GM23338 (cell line): ENCODE measurements at regions not wholly inside any gene's neighbourhood (a gene's known extent, or its start where the extent isn't known, plus 50 kb on each side); places are given as distances from the start of the nearest gene placed in this dataset.

ENCODE experiments used
- ATAC-seq: fragments of 200-7000 bp; cut with Tn5 transposase; 3 replicates; pipeline ENCODE4 v1.9.1; 2020
- DNase-seq: peaks from one replicate; pipeline ENCODE4 v3.0.0-alpha.2; 2015; ENCODE audit warnings: low spot score
- H2AFZ ChIP-seq: fragments of 200-600 bp; sonication (generic); 2 replicates; pipeline ENCODE4 v1.8.0; 2016; ENCODE audit warnings: antibody characterized with exemption, mild to moderate bottlenecking, moderate library complexity
- H3F3A ChIP-seq: fragments of 200-600 bp; sonication (generic); replicated peaks from 2 replicates; pipeline ENCODE4 v1.8.0; 2017; ENCODE audit warnings: antibody characterized with exemption, mixed run types, low read depth
- H3K27ac ChIP-seq: fragments of 200-600 bp; sonication (generic); 2 replicates; pipeline ENCODE4 v1.6.1; 2016; ENCODE audit warnings: low read depth
- H3K27me3 ChIP-seq: fragments of 200-600 bp; sonication (generic); 2 replicates; pipeline ENCODE4 v1.8.0; 2016; ENCODE audit warnings: mild to moderate bottlenecking, mixed run types, moderate library complexity; ENCODE audit not compliant: insufficient read depth
- H3K36me3 ChIP-seq: fragments of 200-600 bp; sonication (generic); 2 replicates; pipeline ENCODE4 v1.8.0; 2016; ENCODE audit warnings: mild to moderate bottlenecking; ENCODE audit not compliant: insufficient read depth
- H3K4me1 ChIP-seq: fragments of 200-600 bp; sonication (generic); 2 replicates; pipeline ENCODE4 v1.8.0; 2016; ENCODE audit warnings: mild to moderate bottlenecking, moderate library complexity; ENCODE audit not compliant: insufficient read depth
- H3K4me2 ChIP-seq: fragments of 200-600 bp; sonication (generic); 2 replicates; pipeline ENCODE4 v1.7.1; 2017; ENCODE audit warnings: mixed run types
- H3K4me3 ChIP-seq: fragments of 200-600 bp; sonication (generic); 2 replicates; pipeline ENCODE4 v1.6.1; 2016; ENCODE audit warnings: mixed run types
- H3K79me2 ChIP-seq: fragments of 200-600 bp; sonication (generic); replicated peaks from 2 replicates; pipeline ENCODE4 v1.8.0; 2017; ENCODE audit warnings: mild to moderate bottlenecking; ENCODE audit not compliant: insufficient read depth
- H3K9me2 ChIP-seq: fragments of 200-600 bp; sonication (generic); 2 replicates; pipeline ENCODE4 v1.8.0; 2017; ENCODE audit not compliant: insufficient read depth
- H4K20me1 ChIP-seq: fragments of 200-600 bp; sonication (generic); replicated peaks from 2 replicates; pipeline ENCODE4 v1.8.0; 2017; ENCODE audit warnings: mild to moderate bottlenecking; ENCODE audit not compliant: insufficient read depth
- H3K27ac Mint-ChIP-seq: 2 replicates; pipeline ENCODE4 v1.8.0; 2020; ENCODE audit warnings: inconsistent platforms, mild to moderate bottlenecking, moderate library complexity, mixed read lengths
- H3K27me3 Mint-ChIP-seq: 3 replicates; pipeline ENCODE4 v1.8.0; 2022; ENCODE audit warnings: low read depth, mild to moderate bottlenecking, moderate library complexity, mixed read lengths, inconsistent platforms; ENCODE audit not compliant: insufficient read depth, poor library complexity
- H3K36me3 Mint-ChIP-seq: 3 replicates; pipeline ENCODE4 v1.8.0; 2021; ENCODE audit warnings: low read depth, mild to moderate bottlenecking, inconsistent platforms, moderate library complexity, mixed read lengths
- H3K4me1 Mint-ChIP-seq: 3 replicates; pipeline ENCODE4 v1.8.0; 2020; ENCODE audit warnings: mild to moderate bottlenecking, inconsistent platforms, mixed read lengths
- H3K4me3 Mint-ChIP-seq: 3 replicates; pipeline ENCODE4 v1.8.0; 2021; ENCODE audit warnings: moderate library complexity, mild to moderate bottlenecking, inconsistent platforms, mixed read lengths
- H3K9me3 Mint-ChIP-seq: 3 replicates; pipeline ENCODE4 v1.8.0; 2020; ENCODE audit warnings: moderate library complexity, mild to moderate bottlenecking, inconsistent platforms, mixed read lengths
- EZH2 ChIP-seq: fragments of 200-600 bp; sonication (generic); IDR thresholded peaks from one replicate; pipeline ENCODE4 v1.8.0; 2017; ENCODE audit warnings: antibody characterized with exemption, mild to moderate bottlenecking, low read depth; ENCODE audit not compliant: unreplicated experiment
- EZH2phosphoT487 ChIP-seq: fragments of 200-600 bp; sonication (generic); IDR thresholded peaks from one replicate; pipeline ENCODE4 v1.8.1; 2018; ENCODE audit warnings: antibody characterized with exemption; ENCODE audit not compliant: unreplicated experiment
- POLR2AphosphoS5 ChIP-seq: IDR thresholded peaks from 2 replicates; pipeline ENCODE4 v1.6.1; 2016; ENCODE audit warnings: antibody characterized with exemption, low read depth
- REST ChIP-seq: IDR thresholded peaks from one replicate; pipeline ENCODE4 v1.6.1; 2018; ENCODE audit warnings: antibody characterized with exemption; ENCODE audit not compliant: unreplicated experiment
- ZNF331 ChIP-seq: fragments of 250-450 bp; sonication (Bioruptor Pico); IDR thresholded peaks from 2 replicates; pipeline ENCODE4 v1.5.0; 2020; ENCODE audit warnings: low read depth, mild to moderate bottlenecking, moderate library complexity
- TF ChIP-seq, protein P1 (sequence below): fragments of 250-450 bp; sonication (Bioruptor Pico); IDR thresholded peaks from 2 replicates; pipeline ENCODE4 v1.5.0; 2020; ENCODE audit warnings: mild to moderate bottlenecking, moderate library complexity

- Histone ChIP-seq H3K27ac (no peak overlapping the region), H3K4me1 (no peaks in the 10 kb centered on the region), H4K20me1 (no peaks in the 10 kb centered on the region), H2AFZ (no peak overlapping the region), H3K4me3 (no peak overlapping the region), H3K36me3 (no peaks in the 10 kb centered on the region), H3K79me2 (no peaks in the 10 kb centered on the region), H3K9me2 (peaks cover 6% of the 10 kb centered on the region), H3K27me3 (no peaks in the 10 kb centered on the region), H3F3A (no peaks in the 10 kb centered on the region), H3K4me2 (no peak overlapping the region)
- Mint-ChIP-seq H3K4me1 (peaks cover 7% of the 10 kb centered on the region), H3K4me3 (no peak overlapping the region), H3K36me3 (0 out of 3 replicates have a peak, but pooled peaks cover 5% of the 10 kb centered on the region), H3K9me3 (peaks cover 12% of the 10 kb centered on the region), H3K27me3 (peaks cover 7% of the 10 kb centered on the region), H3K27ac (no peak overlapping the region)
- ATAC-seq (no peak), DNase-seq (no peak)
- TF ChIP-seq EZH2phosphoT487 (no peak), REST (no peak), POLR2AphosphoS5 (no peak), EZH2 (no peak), ZNF331 (CRISPR knock-in tag) (no peak)
- TF ChIP-seq, protein P1, sequence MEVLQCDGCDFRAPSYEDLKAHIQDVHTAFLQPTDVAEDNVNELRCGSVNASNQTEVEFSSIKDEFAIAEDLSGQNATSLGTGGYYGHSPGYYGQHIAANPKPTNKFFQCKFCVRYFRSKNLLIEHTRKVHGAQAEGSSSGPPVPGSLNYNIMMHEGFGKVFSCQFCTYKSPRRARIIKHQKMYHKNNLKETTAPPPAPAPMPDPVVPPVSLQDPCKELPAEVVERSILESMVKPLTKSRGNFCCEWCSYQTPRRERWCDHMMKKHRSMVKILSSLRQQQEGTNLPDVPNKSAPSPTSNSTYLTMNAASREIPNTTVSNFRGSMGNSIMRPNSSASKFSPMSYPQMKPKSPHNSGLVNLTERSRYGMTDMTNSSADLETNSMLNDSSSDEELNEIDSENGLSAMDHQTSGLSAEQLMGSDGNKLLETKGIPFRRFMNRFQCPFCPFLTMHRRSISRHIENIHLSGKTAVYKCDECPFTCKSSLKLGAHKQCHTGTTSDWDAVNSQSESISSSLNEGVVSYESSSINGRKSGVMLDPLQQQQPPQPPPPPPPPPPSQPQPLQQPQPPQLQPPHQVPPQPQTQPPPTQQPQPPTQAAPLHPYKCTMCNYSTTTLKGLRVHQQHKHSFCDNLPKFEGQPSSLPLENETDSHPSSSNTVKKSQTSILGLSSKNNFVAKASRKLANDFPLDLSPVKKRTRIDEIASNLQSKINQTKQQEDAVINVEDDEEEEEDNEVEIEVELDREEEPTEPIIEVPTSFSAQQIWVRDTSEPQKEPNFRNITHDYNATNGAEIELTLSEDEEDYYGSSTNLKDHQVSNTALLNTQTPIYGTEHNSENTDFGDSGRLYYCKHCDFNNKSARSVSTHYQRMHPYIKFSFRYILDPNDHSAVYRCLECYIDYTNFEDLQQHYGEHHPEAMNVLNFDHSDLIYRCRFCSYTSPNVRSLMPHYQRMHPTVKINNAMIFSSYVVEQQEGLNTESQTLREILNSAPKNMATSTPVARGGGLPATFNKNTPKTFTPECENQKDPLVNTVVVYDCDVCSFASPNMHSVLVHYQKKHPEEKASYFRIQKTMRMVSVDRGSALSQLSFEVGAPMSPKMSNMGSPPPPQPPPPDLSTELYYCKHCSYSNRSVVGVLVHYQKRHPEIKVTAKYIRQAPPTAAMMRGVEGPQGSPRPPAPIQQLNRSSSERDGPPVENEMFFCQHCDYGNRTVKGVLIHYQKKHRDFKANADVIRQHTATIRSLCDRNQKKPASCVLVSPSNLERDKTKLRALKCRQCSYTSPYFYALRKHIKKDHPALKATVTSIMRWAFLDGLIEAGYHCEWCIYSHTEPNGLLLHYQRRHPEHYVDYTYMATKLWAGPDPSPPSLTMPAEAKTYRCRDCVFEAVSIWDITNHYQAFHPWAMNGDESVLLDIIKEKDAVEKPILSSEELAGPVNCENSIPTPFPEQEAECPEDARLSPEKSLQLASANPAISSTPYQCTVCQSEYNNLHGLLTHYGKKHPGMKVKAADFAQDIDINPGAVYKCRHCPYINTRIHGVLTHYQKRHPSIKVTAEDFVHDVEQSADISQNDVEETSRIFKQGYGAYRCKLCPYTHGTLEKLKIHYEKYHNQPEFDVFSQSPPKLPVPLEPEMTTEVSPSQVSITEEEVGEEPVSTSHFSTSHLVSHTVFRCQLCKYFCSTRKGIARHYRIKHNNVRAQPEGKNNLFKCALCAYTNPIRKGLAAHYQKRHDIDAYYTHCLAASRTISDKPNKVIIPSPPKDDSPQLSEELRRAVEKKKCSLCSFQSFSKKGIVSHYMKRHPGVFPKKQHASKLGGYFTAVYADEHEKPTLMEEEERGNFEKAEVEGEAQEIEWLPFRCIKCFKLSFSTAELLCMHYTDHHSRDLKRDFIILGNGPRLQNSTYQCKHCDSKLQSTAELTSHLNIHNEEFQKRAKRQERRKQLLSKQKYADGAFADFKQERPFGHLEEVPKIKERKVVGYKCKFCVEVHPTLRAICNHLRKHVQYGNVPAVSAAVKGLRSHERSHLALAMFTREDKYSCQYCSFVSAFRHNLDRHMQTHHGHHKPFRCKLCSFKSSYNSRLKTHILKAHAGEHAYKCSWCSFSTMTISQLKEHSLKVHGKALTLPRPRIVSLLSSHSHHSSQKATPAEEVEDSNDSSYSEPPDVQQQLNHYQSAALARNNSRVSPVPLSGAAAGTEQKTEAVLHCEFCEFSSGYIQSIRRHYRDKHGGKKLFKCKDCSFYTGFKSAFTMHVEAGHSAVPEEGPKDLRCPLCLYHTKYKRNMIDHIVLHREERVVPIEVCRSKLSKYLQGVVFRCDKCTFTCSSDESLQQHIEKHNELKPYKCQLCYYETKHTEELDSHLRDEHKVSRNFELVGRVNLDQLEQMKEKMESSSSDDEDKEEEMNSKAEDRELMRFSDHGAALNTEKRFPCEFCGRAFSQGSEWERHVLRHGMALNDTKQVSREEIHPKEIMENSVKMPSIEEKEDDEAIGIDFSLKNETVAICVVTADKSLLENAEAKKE (CRISPR knock-in tag), result no peak
Observed at GRCh38 chr3:73863546-73864079, 238.9 kb upstream of the PDZRN3 start.
